IMR-90 (cell line): ENCODE measurements at regions not wholly inside any gene's neighbourhood (a gene's known extent, or its start where the extent isn't known, plus 50 kb on each side); places are given as distances from the start of the nearest gene placed in this dataset.

Experiments used
- ATAC-seq: fragments of 200-7000 bp; cut with Tn5 transposase; 2 replicates; pipeline ENCODE4 v1.9.1; 2020; ENCODE audit warnings: low read depth, mild to moderate bottlenecking, moderate library complexity
- BruUV-seq: library from RNA; stranded (reverse); fragments of 400-500 nt; replicated peaks from 2 replicates; lab custom pipeline; 2021; lab: Mats Ljungman, UMichigan
- CTCF ChIA-PET: fragments of 300-600 bp; formaldehyde crosslinking; extraction: SDS; loops from one replicate; lab custom pipeline; 2021; ENCODE audit warnings: antibody characterized with exemption; lab: Yijun Ruan, JAX
- POLR2A ChIA-PET: fragments of 300-600 bp; sonication (Branson Sonifier 250); formaldehyde crosslinking; loops from one replicate; lab custom pipeline; 2022; ENCODE audit warnings: antibody characterized with exemption; ENCODE audit not compliant: unreplicated experiment; lab: Charles Lee
- DNase-seq: peaks from one replicate; pipeline ENCODE4 v3.0.0; 2013
- H2AFZ ChIP-seq: replicated peaks from 2 replicates; pipeline ENCODE3; 2013; ENCODE audit warnings: low read length, mild to moderate bottlenecking; ENCODE audit not compliant: poor library complexity
- H2AK5ac ChIP-seq: 2 replicates; pipeline ENCODE4 v1.6.1; 2013; ENCODE audit warnings: low read depth, low read length, inconsistent platforms
- H2AK9ac ChIP-seq: replicated peaks from 2 replicates; pipeline ENCODE3; 2013; ENCODE audit warnings: mild to moderate bottlenecking, low read depth, low read length, moderate library complexity; ENCODE audit not compliant: poor library complexity
- H2BK120ac ChIP-seq: 2 replicates; pipeline ENCODE4 v1.6.1; 2013; ENCODE audit warnings: low read depth, low read length, inconsistent platforms
- H2BK15ac ChIP-seq: 3 replicates; pipeline ENCODE4 v1.6.1; 2013; ENCODE audit warnings: low read depth, low read length, inconsistent platforms
- H2BK20ac ChIP-seq: 2 replicates; pipeline ENCODE4 v1.6.1; 2013; ENCODE audit warnings: low read depth, mild to moderate bottlenecking, inconsistent platforms, low read length, moderate library complexity
- H2BK5ac ChIP-seq: 2 replicates; pipeline ENCODE4 v1.6.1; 2013; ENCODE audit warnings: mild to moderate bottlenecking, low read depth, low read length, inconsistent platforms; ENCODE audit not compliant: poor library complexity, severe bottlenecking
- H3K14ac ChIP-seq: replicated peaks from 2 replicates; pipeline ENCODE4 v1.6.1; 2013; ENCODE audit warnings: low read depth, low read length, inconsistent platforms
- H3K18ac ChIP-seq: 2 replicates; pipeline ENCODE4 v1.6.1; 2013; ENCODE audit warnings: low read depth, low read length, control low read depth
- H3K23ac ChIP-seq: 2 replicates; pipeline ENCODE4 v1.6.1; 2013; ENCODE audit warnings: low read depth, low read length, inconsistent platforms
- H3K27ac ChIP-seq: 2 replicates; pipeline ENCODE4 v1.5.1; 2013; ENCODE audit warnings: mild to moderate bottlenecking, control low read depth, low read length; ENCODE audit not compliant: insufficient read depth
- H3K27me3 ChIP-seq: 2 replicates; pipeline ENCODE4 v1.6.1; 2013; ENCODE audit warnings: low read length; ENCODE audit not compliant: control insufficient read depth, insufficient read depth
- H3K36me3 ChIP-seq: 2 replicates; pipeline ENCODE4 v1.6.1; 2013; ENCODE audit warnings: low read length, mixed read lengths; ENCODE audit not compliant: control insufficient read depth, insufficient read depth
- H3K4ac ChIP-seq: 2 replicates; pipeline ENCODE4 v1.6.1; 2013; ENCODE audit warnings: low read depth, low read length, inconsistent platforms
- H3K4me1 ChIP-seq: 2 replicates; pipeline ENCODE4 v1.6.1; 2013; ENCODE audit warnings: low read length, mixed read lengths; ENCODE audit not compliant: control insufficient read depth, insufficient read depth
- H3K4me2 ChIP-seq: 2 replicates; pipeline ENCODE4 v1.6.1; 2013; ENCODE audit warnings: low read depth, mild to moderate bottlenecking, control low read depth, low read length, moderate library complexity
- H3K4me3 ChIP-seq: 2 replicates; pipeline ENCODE4 v1.5.1; 2013; ENCODE audit warnings: low read depth, mild to moderate bottlenecking, control low read depth, low read length, moderate library complexity; ENCODE audit not compliant: insufficient read depth
- H3K56ac ChIP-seq: 2 replicates; pipeline ENCODE4 v1.6.1; 2013; ENCODE audit warnings: low read length, inconsistent platforms; ENCODE audit not compliant: insufficient read depth; ENCODE audit errors: extremely low read depth
- H3K79me1 ChIP-seq, 2 experiments: 2 replicates each; pipeline ENCODE4 v1.6.1; 2013; ENCODE audit warnings: low read length in 2 of 2, inconsistent platforms in 1 of 2, low read depth in 1 of 2
- H3K9ac ChIP-seq: 2 replicates; pipeline ENCODE4 v1.6.1; 2013; ENCODE audit warnings: low read depth, low read length, control low read depth
- H3K9me1 ChIP-seq: 2 replicates; pipeline ENCODE4 v1.6.1; 2013; ENCODE audit warnings: low read length, inconsistent platforms; ENCODE audit not compliant: insufficient read depth
- H3K9me3 ChIP-seq: 2 replicates; pipeline ENCODE4 v1.6.1; 2013; ENCODE audit warnings: low read length; ENCODE audit not compliant: control insufficient read depth, insufficient read depth
- H4K20me1 ChIP-seq: 2 replicates; pipeline ENCODE4 v1.6.1; 2013; ENCODE audit warnings: low read length, inconsistent platforms; ENCODE audit not compliant: insufficient read depth
- H4K5ac ChIP-seq: 2 replicates; pipeline ENCODE4 v1.6.1; 2013; ENCODE audit warnings: mild to moderate bottlenecking, low read depth, low read length, control low read depth
- H4K8ac ChIP-seq, 2 experiments: 2 replicates each; pipeline ENCODE4 v1.6.1; 2013; ENCODE audit warnings: low read depth in 2 of 2, low read length in 2 of 2, control low read depth in 1 of 2, inconsistent platforms in 1 of 2
- H4K91ac ChIP-seq: 2 replicates; pipeline ENCODE4 v1.6.1; 2013; ENCODE audit warnings: low read depth, low read length, inconsistent platforms; ENCODE audit not compliant: insufficient read depth
- BHLHE40 ChIP-seq: fragments of 150-350 bp; IDR thresholded peaks from 2 replicates; pipeline ENCODE4 v1.6.1; 2016; ENCODE audit warnings: mild to moderate bottlenecking, low read depth, low read length
- CEBPB ChIP-seq: IDR thresholded peaks from 2 replicates; pipeline ENCODE4 v1.6.1; 2012; ENCODE audit warnings: low read depth, low read length, improper control_type of control experiment
- ELK1 ChIP-seq: fragments of 150-350 bp; IDR thresholded peaks from 2 replicates; pipeline ENCODE4 v1.6.1; 2016; ENCODE audit warnings: low read depth, mild to moderate bottlenecking, low read length, moderate library complexity, borderline replicate concordance
- FOS ChIP-seq: fragments of 150-350 bp; IDR thresholded peaks from 2 replicates; pipeline ENCODE4 v1.6.1; 2016; ENCODE audit warnings: low read depth, low read length
- MAFK ChIP-seq: IDR thresholded peaks from 2 replicates; pipeline ENCODE4 v1.6.1; 2012; ENCODE audit warnings: low read depth, low read length, improper control_type of control experiment
- MXI1 ChIP-seq: IDR thresholded peaks from 2 replicates; pipeline ENCODE4 v1.6.1; 2012; ENCODE audit warnings: low read depth, mild to moderate bottlenecking, low read length, moderate library complexity, borderline replicate concordance
- NFE2L2 ChIP-seq: fragments of 150-350 bp; IDR thresholded peaks from 2 replicates; pipeline ENCODE4 v1.6.1; 2016; ENCODE audit warnings: low read depth, mild to moderate bottlenecking, low read length
- POLR2A ChIP-seq: IDR thresholded peaks from 2 replicates; pipeline ENCODE4 v1.6.1; 2012; ENCODE audit warnings: mild to moderate bottlenecking, low read depth, low read length
- RAD21 ChIP-seq: IDR thresholded peaks from 2 replicates; pipeline ENCODE4 v1.6.1; 2012; ENCODE audit warnings: low read length, improper control_type of control experiment
- RCOR1 ChIP-seq: IDR thresholded peaks from 2 replicates; pipeline ENCODE4 v1.6.1; 2012; ENCODE audit warnings: mild to moderate bottlenecking, low read length, improper control_type of control experiment; ENCODE audit not compliant: insufficient replicate concordance
- RFX5 ChIP-seq: IDR thresholded peaks from 2 replicates; pipeline ENCODE4 v1.8.0; 2012; ENCODE audit warnings: low read depth, mild to moderate bottlenecking, low read length, moderate library complexity
- SMC3 ChIP-seq: fragments of 150-350 bp; IDR thresholded peaks from 2 replicates; pipeline ENCODE4 v1.6.1; 2016; ENCODE audit warnings: low read depth, mild to moderate bottlenecking, antibody characterized with exemption, low read length, moderate library complexity
- USF2 ChIP-seq: fragments of 150-350 bp; IDR thresholded peaks from 2 replicates; pipeline ENCODE4 v1.6.1; 2017; ENCODE audit warnings: mild to moderate bottlenecking, antibody characterized with exemption, low read length, low read depth
- WGBS, 2 experiments: methylation state at CpG; one replicate each; pipeline versions ENCODE4 v1.1.5 to v1.1.7; 2013; ENCODE audit warnings: missing lambda C conversion rate in 2 of 2; ENCODE audit not compliant: insufficient read length in 1 of 2; ENCODE audit errors: extremely low coverage in 2 of 2; 5-methylcytosine and 5-hydroxymethylcytosine counted together
- dilution Hi-C: fragments of 300-500 bp; cut with HindIII; formaldehyde crosslinking; loops from one replicate; pipeline ENCODE4 v1.14.3; 2018; ENCODE audit warnings: low sequenced_read_pairs; ENCODE audit not compliant: unreplicated experiment
- in situ Hi-C: fragments of 300-500 bp; cut with MboI; formaldehyde crosslinking; loops from 3 replicates; pipeline ENCODE4 v1.14.3; 2019; ENCODE audit warnings: low sequenced_read_pairs, inconsistent platforms, mixed read lengths
- intact Hi-C: fragments of 100-400 bp; cut with micrococcal nuclease; formaldehyde crosslinking; loops from 2 replicates; pipeline ENCODE4 v1.10.0; 2022

GRCh38 chr6:112562301-112563231, 215.4 kb downstream of the RFPL4B start:
- CTCF ChIA-PET = interaction anchor here (0.8 to 1.3 kb wide), 2 partner anchors 18 to 64 kb away, joined by 3 read pairs; no protein-coding TSS in a partner anchor
- Histone ChIP-seq H3K23ac (peak overlapping the region; percentile 59; the same call in 1 of the 2 replicates), H3K4me3 (no peak overlapping the region), H3K18ac (peak overlapping the region; percentile 15; the same call in 1 of the 2 replicates), H4K5ac (no peak overlapping the region), H3K9ac (no peak overlapping the region), H2BK5ac (peak overlapping the region; percentile 56), H3K27me3 (no peaks in the 10 kb centered on the region), H2BK15ac (peak overlapping the region; percentile 37; the same call in 1 of the 3 replicates), H3K14ac (peak overlapping the region; percentile 54; the same call in 1 of the 2 replicates), H4K20me1 (no peaks in the 10 kb centered on the region), H2BK20ac (peak overlapping the region; percentile 30; the same call in 1 of the 2 replicates), H3K4me2 (peak overlapping the region; percentile 84), H3K9me1 (peaks cover 2% of the 10 kb centered on the region; the same call in 1 of the 2 replicates), H3K27ac (peak overlapping the region; percentile 73), H3K36me3 (no peaks in the 10 kb centered on the region), H2AK5ac (peak overlapping the region; percentile 60), H4K91ac (peak overlapping the region; percentile 27; the same call in 1 of the 2 replicates), H3K56ac (no peak overlapping the region), H3K4me1 (peaks cover 4% of the 10 kb centered on the region; the same call in 1 of the 2 replicates), H2AK9ac (no peak overlapping the region), H4K8ac (peak overlapping the region in 1 of 2 experiments; percentile 64; a peak in 2 of 4 replicates), H3K9me3 (no peaks in the 10 kb centered on the region), H2BK120ac (peak overlapping the region; percentile 63), H2AFZ (peak overlapping the region; percentile 65), H3K4ac (peak overlapping the region; percentile 39), H3K79me1 (no peaks in the 10 kb centered on the region)
- no TSS peak for BruUV-seq
- in situ Hi-C loops (no loop called here), dilution Hi-C loops (no loop called here), intact Hi-C loops (no loop called here)
- POLR2A ChIA-PET = interaction anchor here (0.6 kb wide), 2 partner anchors 56 to 212 kb away, joined by 3 to 5 read pairs; no protein-coding TSS in a partner anchor
- WGBS, 2 experiments = no CpG with 5 or more reads among the region's 7 CpGs
- DNase-seq = peak; percentile 73
- peak; percentile 86 for ATAC-seq
- TF ChIP-seq MAFK (no peak), BHLHE40 (0 out of 2 replicates have a peak, but pooled peaks have one; percentile 16), SMC3 (no peak), RCOR1 (no peak), POLR2A (no peak), NFE2L2 (no peak), ELK1 (no peak), RFX5 (no peak), FOS (0 out of 2 replicates have a peak, but pooled peaks have one; percentile 6), RAD21 (no peak), CEBPB (peak; percentile 85), USF2 (no peak), MXI1 (no peak)
